Thyroid gland (tissue), 4 donors: ENCODE measurements at regions not wholly inside any gene's neighbourhood (a gene's known extent, or its start where the extent isn't known, plus 50 kb on each side); places are given as distances from the start of the nearest gene placed in this dataset.

Source experiments
- POLR2A ChIP-seq, 2 donors: fragments of 450-650 bp; IDR thresholded peaks; one replicate each; pipeline ENCODE4 v1.6.1; 2017; ENCODE audit warnings: antibody characterized with exemption in 2 of 2, mild to moderate bottlenecking in 2 of 2, moderate library complexity in 1 of 2
- TF ChIP-seq, protein P1 (sequence below), 6 experiments: fragments of 200-600 bp in 3 of 6; fragments of 450-650 bp in 3 of 6; sonication (generic) in 3 of 6; IDR thresholded peaks; one replicate each; pipeline ENCODE4 v1.5.1; 2016 to 2019; ENCODE audit warnings: antibody characterized with exemption in 6 of 6, mild to moderate bottlenecking in 2 of 6, inconsistent platforms in 1 of 6, moderate library complexity in 1 of 6

GRCh38 chr2:217430916-217431576, 571.2 kb upstream of the TNP1 start:
- TF ChIP-seq, protein P1, sequence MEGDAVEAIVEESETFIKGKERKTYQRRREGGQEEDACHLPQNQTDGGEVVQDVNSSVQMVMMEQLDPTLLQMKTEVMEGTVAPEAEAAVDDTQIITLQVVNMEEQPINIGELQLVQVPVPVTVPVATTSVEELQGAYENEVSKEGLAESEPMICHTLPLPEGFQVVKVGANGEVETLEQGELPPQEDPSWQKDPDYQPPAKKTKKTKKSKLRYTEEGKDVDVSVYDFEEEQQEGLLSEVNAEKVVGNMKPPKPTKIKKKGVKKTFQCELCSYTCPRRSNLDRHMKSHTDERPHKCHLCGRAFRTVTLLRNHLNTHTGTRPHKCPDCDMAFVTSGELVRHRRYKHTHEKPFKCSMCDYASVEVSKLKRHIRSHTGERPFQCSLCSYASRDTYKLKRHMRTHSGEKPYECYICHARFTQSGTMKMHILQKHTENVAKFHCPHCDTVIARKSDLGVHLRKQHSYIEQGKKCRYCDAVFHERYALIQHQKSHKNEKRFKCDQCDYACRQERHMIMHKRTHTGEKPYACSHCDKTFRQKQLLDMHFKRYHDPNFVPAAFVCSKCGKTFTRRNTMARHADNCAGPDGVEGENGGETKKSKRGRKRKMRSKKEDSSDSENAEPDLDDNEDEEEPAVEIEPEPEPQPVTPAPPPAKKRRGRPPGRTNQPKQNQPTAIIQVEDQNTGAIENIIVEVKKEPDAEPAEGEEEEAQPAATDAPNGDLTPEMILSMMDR (IDR thresholded peaks at IDR 0.05): no peak
- no peak for TF ChIP-seq POLR2A (IDR thresholded peaks at IDR 0.05)
